Spleen (tissue), 11 donors: ENCODE measurements at regions not wholly inside any gene's neighbourhood (a gene's known extent, or its start where the extent isn't known, plus 50 kb on each side); places are given as distances from the start of the nearest gene placed in this dataset.

Source experiments
- DNase-seq: peaks from one replicate; pipeline ENCODE4 v3.0.0-alpha.2; 2020
- H3K27ac ChIP-seq, 8 donors: fragments of 200-600 bp; sonication (generic) in 7 of 8; 1 replicate in 4 of 8; 2 replicates in 4 of 8; pipeline versions ENCODE4 v1.5.0 to v1.8.0; 2016 to 2021; ENCODE audit warnings: inconsistent platforms in 4 of 8, mild to moderate bottlenecking in 4 of 8, moderate library complexity in 1 of 8
- H3K27me3 ChIP-seq, 7 donors: fragments of 200-600 bp; sonication (generic) in 6 of 7; replicated peaks in 1 of 7; 1 replicate in 4 of 7; 2 replicates in 3 of 7; pipeline versions ENCODE4 v1.5.0 to v1.8.0; 2016 to 2021; ENCODE audit warnings: inconsistent platforms in 3 of 7, mild to moderate bottlenecking in 1 of 7
- H3K36me3 ChIP-seq, 6 donors: fragments of 200-600 bp; sonication (generic) in 5 of 6; 1 replicate in 4 of 6; 2 replicates in 2 of 6; pipeline versions ENCODE4 v1.5.0 to v1.8.0; 2016 to 2021; ENCODE audit warnings: inconsistent platforms in 2 of 6
- H3K4me1 ChIP-seq, 6 donors: fragments of 200-600 bp; sonication (generic) in 5 of 6; 1 replicate in 3 of 6; 2 replicates in 3 of 6; pipeline versions ENCODE4 v1.5.0 to v1.8.0; 2016 to 2021; ENCODE audit warnings: inconsistent platforms in 3 of 6
- H3K4me3 ChIP-seq, 8 donors: fragments of 200-600 bp; sonication (generic) in 7 of 8; 1 replicate in 4 of 8; 2 replicates in 4 of 8; pipeline versions ENCODE4 v1.5.0 to v1.8.0; 2016 to 2021; ENCODE audit warnings: inconsistent platforms in 4 of 8, mild to moderate bottlenecking in 4 of 8, moderate library complexity in 2 of 8
- H3K9me3 ChIP-seq, 8 donors: fragments of 200-600 bp; sonication (generic) in 7 of 8; 1 replicate in 4 of 8; 2 replicates in 4 of 8; pipeline versions ENCODE4 v1.5.0 to v1.8.0; 2016 to 2021; ENCODE audit warnings: inconsistent platforms in 4 of 8
- CTCF ChIP-seq, 11 experiments: fragments of 200-600 bp in 7 of 11; fragments of 450-650 bp in 4 of 11; sonication (generic) in 4 of 11; IDR thresholded peaks in 8 of 11; conservative IDR thresholded peaks in 3 of 11; 1 replicate in 7 of 11; 2 replicates in 4 of 11; pipeline versions ENCODE4 v1.4.0 to v1.8.0; 2016 to 2021; ENCODE audit warnings: antibody characterized with exemption in 11 of 11, inconsistent platforms in 4 of 11, mild to moderate bottlenecking in 1 of 11
- POLR2A ChIP-seq, 3 donors: fragments of 450-650 bp; IDR thresholded peaks; one replicate each; pipeline ENCODE4 v1.5.1; 2017; ENCODE audit warnings: antibody characterized with exemption in 3 of 3, mild to moderate bottlenecking in 1 of 3
- POLR2AphosphoS5 ChIP-seq, 3 donors: sonication (generic); formaldehyde crosslinking; IDR thresholded peaks; one replicate each; pipeline ENCODE4 v1.5.1; 2017; ENCODE audit warnings: antibody characterized with exemption in 3 of 3
- WGBS, 5 donors: extraction: QIAGEN DNeasy Blood & Tissue Kit in 3 of 5; methylation state at CpG; one replicate each; pipeline versions ENCODE4 v1.1.5 to v1.1.7; 2013 to 2018; 5-methylcytosine and 5-hydroxymethylcytosine counted together
- intact Hi-C: fragments of 100-400 bp; cut with DNase I; formaldehyde crosslinking; loops from one replicate; pipeline ENCODE4 v1.15.0; 2023; ENCODE audit warnings: low total_unique reads
- donor health status: healthy with polysubstance abuse.
- donor health status: DM: no; HTN: no; CAD: no; lungs with moderate emphysema.
- donor health status: DM: no; HTN: no; CAD: no.
- donor health status: Bipolar disorder and iron deficiency.
- donor health status: healthy.
- donor health status: DM: no; HTN: no; CAD: no.
- donor health status: DM: yes; HTN: yes; CAD: no.

DNA sequence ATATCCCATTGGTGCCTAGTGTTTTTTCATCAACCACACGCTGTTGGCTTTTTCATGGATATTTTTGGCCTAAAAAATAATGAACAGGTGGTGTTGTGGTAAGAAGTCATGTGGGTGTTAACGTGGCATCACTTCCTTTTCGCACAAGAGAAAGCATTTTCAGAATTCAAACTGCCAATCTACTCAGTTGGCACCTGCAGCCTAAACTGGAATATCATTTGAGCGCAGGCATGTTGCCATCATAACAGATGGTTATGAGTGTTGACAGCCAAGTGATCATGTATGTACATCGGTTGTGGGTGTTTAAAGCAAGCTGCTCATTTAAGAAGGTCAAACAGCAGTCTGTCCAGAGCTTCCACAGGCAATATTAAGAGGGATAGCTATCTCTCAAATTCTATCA lies 1963.0 kb downstream of the NCAM2 start:
- intact Hi-C loops, result no loop called here
- no peaks in the 10 kb centered on the region for H3K36me3 ChIP-seq
- no peaks in the 10 kb centered on the region for H3K4me1 ChIP-seq
- no peaks in the 10 kb centered on the region for H3K27me3 ChIP-seq
- DNase-seq, result no peak
- H3K4me3 ChIP-seq, result no peak overlapping the region
- no peaks in the 10 kb centered on the region for H3K9me3 ChIP-seq
- WGBS, 5 donors, result 57 to 63% (median 60%) methylated on average over 5 of the region's 5 CpGs
- no peak for TF ChIP-seq CTCF (IDR thresholded peaks at IDR 0.05 in 8 of 11, conservative IDR thresholded peaks at IDR 0.05 in 3 of 11)
- no peak for TF ChIP-seq POLR2AphosphoS5 (IDR thresholded peaks at IDR 0.05)
- TF ChIP-seq POLR2A (IDR thresholded peaks at IDR 0.05), result no peak
- H3K27ac ChIP-seq, result no peak overlapping the region

DNA sequence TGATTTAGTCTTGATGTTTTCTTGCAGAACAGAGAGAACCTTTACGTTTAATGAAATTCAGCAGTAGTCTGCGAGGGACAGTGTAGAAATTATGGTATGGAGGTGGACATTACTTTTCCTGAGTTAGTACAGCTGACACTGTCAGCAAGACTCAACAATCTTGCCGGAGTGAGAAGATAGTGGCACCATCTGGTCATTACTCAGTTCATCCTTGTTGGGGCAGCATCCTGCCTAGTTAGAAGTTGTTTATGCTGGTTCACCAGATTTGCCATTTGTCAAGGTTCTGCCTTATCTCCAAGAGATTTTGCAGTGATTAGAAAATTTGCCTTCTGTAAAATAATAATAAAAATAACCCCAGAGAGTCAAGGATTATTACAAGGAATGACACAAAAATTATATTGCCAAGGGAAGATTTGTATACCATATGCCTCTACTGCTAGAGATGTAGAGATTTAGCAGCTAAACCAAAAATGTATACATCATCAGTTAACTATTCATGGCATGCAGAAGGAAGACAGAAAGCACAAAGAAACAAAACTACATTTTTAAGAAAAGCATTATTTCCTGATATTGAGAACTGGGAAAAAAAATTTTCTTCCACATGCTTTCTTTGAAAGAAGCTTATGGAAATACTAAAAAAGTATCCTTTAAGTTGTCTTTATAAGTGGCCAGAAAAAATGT lies 1967.4 kb downstream of the NCAM2 start:
- TF ChIP-seq POLR2A (IDR thresholded peaks at IDR 0.05) (no peak), CTCF (IDR thresholded peaks at IDR 0.05 in 8 of 11, conservative IDR thresholded peaks at IDR 0.05 in 3 of 11) (no peak), POLR2AphosphoS5 (IDR thresholded peaks at IDR 0.05) (no peak)
- Histone ChIP-seq H3K4me3 (no peak overlapping the region), H3K4me1 (no peaks in the 10 kb centered on the region), H3K27ac (no peak overlapping the region), H3K9me3 (no peaks in the 10 kb centered on the region), H3K27me3 (no peaks in the 10 kb centered on the region), H3K36me3 (no peaks in the 10 kb centered on the region)
- DNase-seq, result no peak
- WGBS, 5 donors, result 73 to 89% (median 81%) methylated on average over 3 of the region's 3 CpGs
- intact Hi-C loops, result no loop called here

DNA sequence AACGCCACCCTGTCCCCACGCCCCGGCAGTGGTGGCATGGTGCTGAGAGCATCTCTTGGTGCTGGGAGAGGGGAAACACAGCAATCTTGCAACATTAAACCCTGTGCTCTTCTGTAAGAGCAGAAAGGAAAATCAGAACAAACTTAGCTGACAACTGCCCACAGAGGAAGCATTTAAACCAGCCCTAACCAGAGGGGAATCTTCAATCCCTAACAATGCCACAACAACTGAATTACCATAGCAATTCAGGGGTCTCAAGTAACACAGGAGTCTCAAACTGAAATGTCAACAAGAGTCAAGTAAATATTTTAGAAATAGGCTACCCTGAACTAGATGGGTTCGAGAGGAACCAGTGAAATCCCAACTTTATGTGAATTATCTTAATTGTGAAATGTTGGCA lies 1983.6 kb downstream of the NCAM2 start:
- 63 to 86% (median 74%) methylated on average over 4 of the region's 4 CpGs for WGBS, 5 donors
- Histone ChIP-seq H3K4me1 (no peaks in the 10 kb centered on the region), H3K27ac (no peak overlapping the region), H3K36me3 (no peaks in the 10 kb centered on the region), H3K4me3 (no peak overlapping the region), H3K27me3 (no peaks in the 10 kb centered on the region), H3K9me3 (peaks cover 0 to 16% (median 0%) of the 10 kb centered on the region in 8 donors)
- no peak for DNase-seq
- intact Hi-C loops, result no loop called here
- TF ChIP-seq POLR2A (IDR thresholded peaks at IDR 0.05) (no peak), CTCF (IDR thresholded peaks at IDR 0.05 in 8 of 11, conservative IDR thresholded peaks at IDR 0.05 in 3 of 11) (no peak), POLR2AphosphoS5 (IDR thresholded peaks at IDR 0.05) (no peak)

DNA sequence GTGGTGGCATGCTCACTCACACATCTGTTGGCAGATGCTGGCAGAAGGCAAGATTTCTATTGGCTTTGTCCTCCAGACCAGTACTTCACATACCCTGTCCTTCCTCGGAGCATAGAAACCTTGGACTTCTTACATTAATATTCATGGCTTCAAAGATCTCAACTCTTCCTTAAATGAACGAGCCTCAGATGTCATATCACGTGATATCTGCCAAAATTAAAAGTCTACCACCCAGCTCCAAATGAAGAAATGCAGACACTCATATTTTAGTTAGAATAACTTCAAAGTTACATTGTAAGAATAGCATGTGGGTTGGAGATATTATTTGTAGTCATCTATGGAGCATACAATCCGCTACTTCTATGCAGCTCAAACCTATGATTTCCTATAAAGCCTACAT lies 1994.9 kb downstream of the NCAM2 start:
- TF ChIP-seq CTCF (IDR thresholded peaks at IDR 0.05 in 8 of 11, conservative IDR thresholded peaks at IDR 0.05 in 3 of 11), result no peak
- no peak for TF ChIP-seq POLR2AphosphoS5 (IDR thresholded peaks at IDR 0.05)
- no peak for TF ChIP-seq POLR2A (IDR thresholded peaks at IDR 0.05)
- DNase-seq, result no peak
- WGBS, 5 donors, result 71 to 84% (median 77%) methylated on average over 4 of the region's 4 CpGs

More for the DNA sequence above, 1994.9 kb downstream of the NCAM2 start:
- Histone ChIP-seq H3K4me3 (no peak overlapping the region), H3K27me3 (no peaks in the 10 kb centered on the region), H3K4me1 (no peaks in the 10 kb centered on the region), H3K27ac (no peak overlapping the region), H3K36me3 (no peaks in the 10 kb centered on the region), H3K9me3 (peaks cover 0 to 23% (median 0%) of the 10 kb centered on the region in 8 donors)
- intact Hi-C loops, result no loop called here
